COR-L47 (cell line): ENCODE measurements at regions not wholly inside any gene's neighbourhood (a gene's known extent, or its start where the extent isn't known, plus 50 kb on each side); places are given as distances from the start of the nearest gene placed in this dataset.
"Not testable (repeated sequence)": the region's sequence is repeated elsewhere in the genome, so short reads cannot be mapped to it uniquely, and the experiment has no call there.

ENCODE experiments used
- DNase-seq: peaks from one replicate; lab custom pipeline; 2025; lab: John Stamatoyannopoulos, UW

- DNase-seq, result no peak
Measured at GRCh38 chr18:76605341-76605929, 110.4 kb upstream of the ZNF516 start.

- DNase-seq, result no peak
Measured at GRCh38 chr18:76604935-76605240, 109.8 kb upstream of the ZNF516 start.

- DNase-seq, result no peak
Measured at GRCh38 chr18:76604108-76604934, 109.3 kb upstream of the ZNF516 start.

- no peak for DNase-seq
Measured at GRCh38 chr18:76602191-76602590, 107.1 kb upstream of the ZNF516 start.

- DNase-seq, result not testable (repeated sequence)
Measured at GRCh38 chr18:76600076-76600475, 105.0 kb upstream of the ZNF516 start.

- no peak for DNase-seq
Measured at GRCh38 chr18:76594966-76595365, 99.9 kb upstream of the ZNF516 start.

- no peak for DNase-seq
Measured at GRCh38 chr18:76593843-76594242, 98.8 kb upstream of the ZNF516 start.

GRCh38 chr18:76592981-76593381 is 97.9 kb upstream of the ZNF516 start:
- no peak for DNase-seq

GRCh38 chr18:76592096-76592495 is 97.1 kb upstream of the ZNF516 start:
- DNase-seq, result no peak

GRCh38 chr18:76589866-76590265 is 94.8 kb upstream of the ZNF516 start:
- DNase-seq, result no peak

GRCh38 chr18:76589316-76589715 is 94.3 kb upstream of the ZNF516 start:
- DNase-seq, result no peak

- DNase-seq, result no peak
Measured at GRCh38 chr18:76588601-76589226, 93.7 kb upstream of the ZNF516 start.

- DNase-seq, result no peak
Measured at GRCh38 chr18:76587879-76588271, 92.8 kb upstream of the ZNF516 start.

GRCh38 chr18:76587147-76587878 is 92.3 kb upstream of the ZNF516 start:
- DNase-seq, result no peak

GRCh38 chr18:76584414-76585310 is 89.6 kb upstream of the ZNF516 start:
- no peak for DNase-seq

GRCh38 chr18:76581261-76581660 is 86.2 kb upstream of the ZNF516 start:
- DNase-seq, result no peak

GRCh38 chr18:76580288-76580962 is 85.4 kb upstream of the ZNF516 start:
- DNase-seq, result no peak

- DNase-seq, result no peak
Measured at GRCh38 chr18:76579301-76579695, 84.3 kb upstream of the ZNF516 start.

- DNase-seq, result no peak
Measured at GRCh38 chr18:76578571-76579300, 83.7 kb upstream of the ZNF516 start.

GRCh38 chr18:76573325-76574025 is 78.4 kb upstream of the ZNF516 start:
- DNase-seq, result no peak
